Peyer's patch (tissue), 4 donors: ENCODE measurements at regions not wholly inside any gene's neighbourhood (a gene's known extent, or its start where the extent isn't known, plus 50 kb on each side); places are given as distances from the start of the nearest gene placed in this dataset.

Experiments
- DNase-seq, 3 donors: peaks; one replicate each; pipeline ENCODE4 v3.0.0-alpha.2; 2017 to 2019
- H3K27ac ChIP-seq, 4 donors: fragments of 200-600 bp; sonication (generic); one replicate each; pipeline ENCODE4 v1.5.1; 2016 to 2019
- H3K27me3 ChIP-seq, 2 donors: fragments of 200-600 bp; sonication (generic); one replicate each; pipeline ENCODE4 v1.5.1; 2019
- H3K36me3 ChIP-seq, 3 donors: fragments of 200-600 bp; sonication (generic); one replicate each; pipeline ENCODE4 v1.5.1; 2016 to 2019
- H3K4me1 ChIP-seq, 4 donors: fragments of 200-600 bp; sonication (generic); one replicate each; pipeline ENCODE4 v1.5.1; 2016 to 2019
- H3K4me3 ChIP-seq, 4 donors: fragments of 200-600 bp; sonication (generic); 1 replicate in 3 of 4; 2 replicates in 1 of 4; pipeline ENCODE4 v1.5.1; 2016 to 2019; ENCODE audit warnings: mild to moderate bottlenecking in 1 of 4
- H3K9me3 ChIP-seq, 4 donors: fragments of 200-600 bp; sonication (generic); one replicate each; pipeline ENCODE4 v1.5.1; 2016 to 2019; ENCODE audit warnings: mild to moderate bottlenecking in 1 of 4
- POLR2A ChIP-seq, 2 donors: fragments of 450-650 bp; IDR thresholded peaks; one replicate each; pipeline ENCODE4 v1.5.1; 2017; ENCODE audit warnings: antibody characterized with exemption in 2 of 2, mild to moderate bottlenecking in 2 of 2, moderate library complexity in 2 of 2
- TF ChIP-seq, protein P1 (sequence below), 6 experiments: fragments of 450-650 bp in 4 of 6; fragments of 200-600 bp in 2 of 6; sonication (generic) in 1 of 6; IDR thresholded peaks; one replicate each; pipeline ENCODE4 v1.5.1; 2017 to 2019; ENCODE audit warnings: antibody characterized with exemption in 6 of 6, mild to moderate bottlenecking in 3 of 6, moderate library complexity in 1 of 6

DNA sequence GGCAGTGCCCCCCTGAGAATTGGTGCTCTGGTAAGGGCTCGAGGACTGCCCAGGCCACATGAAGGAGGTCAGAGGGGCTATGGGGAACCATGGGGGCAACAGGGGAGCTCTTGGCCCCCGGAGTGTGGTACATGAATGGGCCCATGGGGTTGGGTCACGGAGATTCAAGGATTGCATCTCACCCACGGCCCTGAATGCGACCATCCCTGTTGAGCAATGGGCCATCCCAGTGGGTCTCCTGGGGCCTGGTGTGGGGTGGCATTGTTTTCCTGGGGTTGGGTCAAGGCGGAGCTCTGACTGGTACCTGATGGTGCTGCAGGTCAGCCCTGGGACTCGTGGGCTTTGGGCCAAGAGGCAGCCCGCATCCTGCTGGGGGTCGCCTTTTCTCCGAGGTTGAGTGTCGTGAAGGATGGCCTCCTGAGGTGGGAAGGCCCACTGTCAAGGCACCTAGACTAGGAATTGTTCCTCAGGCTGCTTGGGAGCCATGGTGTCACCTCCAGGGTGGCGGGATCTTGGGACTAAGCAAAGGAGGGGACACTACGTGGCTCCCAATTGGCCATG lies 198.3 kb downstream of the UBE3A start:
- Histone ChIP-seq H3K4me3 (no peak overlapping the region), H3K36me3 (no peaks in the 10 kb centered on the region), H3K9me3 (peaks cover 0 to 15% (median 0%) of the 10 kb centered on the region in 4 donors), H3K4me1 (no peaks in the 10 kb centered on the region), H3K27me3 (no peaks in the 10 kb centered on the region), H3K27ac (no peak overlapping the region)
- TF ChIP-seq, protein P1, sequence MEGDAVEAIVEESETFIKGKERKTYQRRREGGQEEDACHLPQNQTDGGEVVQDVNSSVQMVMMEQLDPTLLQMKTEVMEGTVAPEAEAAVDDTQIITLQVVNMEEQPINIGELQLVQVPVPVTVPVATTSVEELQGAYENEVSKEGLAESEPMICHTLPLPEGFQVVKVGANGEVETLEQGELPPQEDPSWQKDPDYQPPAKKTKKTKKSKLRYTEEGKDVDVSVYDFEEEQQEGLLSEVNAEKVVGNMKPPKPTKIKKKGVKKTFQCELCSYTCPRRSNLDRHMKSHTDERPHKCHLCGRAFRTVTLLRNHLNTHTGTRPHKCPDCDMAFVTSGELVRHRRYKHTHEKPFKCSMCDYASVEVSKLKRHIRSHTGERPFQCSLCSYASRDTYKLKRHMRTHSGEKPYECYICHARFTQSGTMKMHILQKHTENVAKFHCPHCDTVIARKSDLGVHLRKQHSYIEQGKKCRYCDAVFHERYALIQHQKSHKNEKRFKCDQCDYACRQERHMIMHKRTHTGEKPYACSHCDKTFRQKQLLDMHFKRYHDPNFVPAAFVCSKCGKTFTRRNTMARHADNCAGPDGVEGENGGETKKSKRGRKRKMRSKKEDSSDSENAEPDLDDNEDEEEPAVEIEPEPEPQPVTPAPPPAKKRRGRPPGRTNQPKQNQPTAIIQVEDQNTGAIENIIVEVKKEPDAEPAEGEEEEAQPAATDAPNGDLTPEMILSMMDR (IDR thresholded peaks at IDR 0.05) = no peak
- peak in 1 of 3 donors; percentile 22 for DNase-seq

- Histone ChIP-seq H3K4me1 (no peaks in the 10 kb centered on the region), H3K27me3 (no peaks in the 10 kb centered on the region), H3K27ac (no peak overlapping the region), H3K9me3 (peaks cover 0 to 22% (median 0%) of the 10 kb centered on the region in 4 donors), H3K4me3 (no peak overlapping the region), H3K36me3 (no peaks in the 10 kb centered on the region)
- TF ChIP-seq, protein P1 (IDR thresholded peaks at IDR 0.05) = no peak
- TF ChIP-seq POLR2A (IDR thresholded peaks at IDR 0.05) = no peak
- peak in 1 of 3 donors; percentile 26 for DNase-seq
These were observed 197.5 kb downstream of the UBE3A start for GRCh38 chr15:25241241-25241801.

- Histone ChIP-seq H3K36me3 (no peaks in the 10 kb centered on the region), H3K9me3 (peaks cover 0 to 28% (median 3%) of the 10 kb centered on the region in 4 donors), H3K4me1 (no peaks in the 10 kb centered on the region), H3K27ac (no peak overlapping the region), H3K4me3 (no peak overlapping the region), H3K27me3 (no peaks in the 10 kb centered on the region)
- TF ChIP-seq, protein P1 (IDR thresholded peaks at IDR 0.05) = no peak
- TF ChIP-seq POLR2A (IDR thresholded peaks at IDR 0.05) = no peak
- peak in 1 of 3 donors; percentile 23 for DNase-seq
These were observed 196.5 kb downstream of the UBE3A start for GRCh38 chr15:25242166-25242879.

- Histone ChIP-seq H3K27ac (no peak overlapping the region), H3K27me3 (no peaks in the 10 kb centered on the region), H3K4me1 (no peaks in the 10 kb centered on the region), H3K4me3 (no peak overlapping the region), H3K9me3 (peaks cover 0 to 30% (median 3%) of the 10 kb centered on the region in 4 donors), H3K36me3 (no peaks in the 10 kb centered on the region)
- peak in 2 of 3 donors; percentile 33 to 34 for DNase-seq
- no peak for TF ChIP-seq POLR2A (IDR thresholded peaks at IDR 0.05)
- TF ChIP-seq, protein P1 (IDR thresholded peaks at IDR 0.05) = no peak
These were observed 195.6 kb downstream of the UBE3A start for GRCh38 chr15:25242957-25243799.

DNA sequence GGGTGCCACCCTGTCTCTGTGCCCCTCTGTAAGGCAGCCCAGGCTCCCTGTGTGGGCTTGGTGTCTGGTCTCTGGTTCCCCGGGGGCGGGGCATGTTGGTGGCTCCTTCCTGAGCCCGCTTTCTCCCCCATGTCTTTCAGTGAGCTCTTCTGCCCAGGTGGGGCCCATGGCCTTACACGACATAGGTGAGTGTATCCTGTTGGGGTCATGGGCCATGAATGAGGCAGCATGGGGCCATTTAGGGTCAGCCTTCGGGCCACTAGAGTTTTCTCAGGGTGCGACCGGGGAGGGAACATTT lies 195.1 kb downstream of the UBE3A start:
- no peak overlapping the region for H3K4me3 ChIP-seq
- peak in 2 of 3 donors; percentile 21 to 34 for DNase-seq
- H3K27ac ChIP-seq = no peak overlapping the region
- no peaks in the 10 kb centered on the region for H3K4me1 ChIP-seq
- no peaks in the 10 kb centered on the region for H3K27me3 ChIP-seq
- peaks cover 0 to 30% (median 3%) of the 10 kb centered on the region in 4 donors for H3K9me3 ChIP-seq
- TF ChIP-seq, protein P1 (IDR thresholded peaks at IDR 0.05) = no peak
- no peak for TF ChIP-seq POLR2A (IDR thresholded peaks at IDR 0.05)
- no peaks in the 10 kb centered on the region for H3K36me3 ChIP-seq
